Skeletal muscle satellite cell (primary cell): ENCODE measurements at regions not wholly inside any gene's neighbourhood (a gene's known extent, or its start where the extent isn't known, plus 50 kb on each side); places are given as distances from the start of the nearest gene placed in this dataset.
"Not testable (repeated sequence)": the region's sequence is repeated elsewhere in the genome, so short reads cannot be mapped to it uniquely, and the experiment has no call there.

Experiments
- H3K27me3 ChIP-seq: 2 replicates; pipeline ENCODE4 v1.7.0; 2013; ENCODE audit warnings: low read length; ENCODE audit not compliant: control insufficient read depth, insufficient read depth
- H3K36me3 ChIP-seq: 2 replicates; pipeline ENCODE4 v1.7.0; 2013; ENCODE audit warnings: mild to moderate bottlenecking, control low read depth, low read length; ENCODE audit not compliant: insufficient read depth
- H3K4me1 ChIP-seq: 2 replicates; pipeline ENCODE4 v1.7.0; 2013; ENCODE audit warnings: low read length; ENCODE audit not compliant: control insufficient read depth, insufficient read depth
- H3K4me2 ChIP-seq: 2 replicates; pipeline ENCODE4 v1.7.0; 2013; ENCODE audit warnings: mild to moderate bottlenecking, low read length
- H3K4me3 ChIP-seq: 2 replicates; pipeline ENCODE4 v1.7.0; 2013; ENCODE audit warnings: low read length
- H3K9ac ChIP-seq: 2 replicates; pipeline ENCODE4 v1.7.0; 2013; ENCODE audit warnings: mild to moderate bottlenecking, low read depth, low read length, moderate library complexity
- H3K9me3 ChIP-seq: replicated peaks from 2 replicates; pipeline ENCODE4 v1.7.0; 2013; ENCODE audit warnings: mild to moderate bottlenecking, control low read depth, low read length

DNA sequence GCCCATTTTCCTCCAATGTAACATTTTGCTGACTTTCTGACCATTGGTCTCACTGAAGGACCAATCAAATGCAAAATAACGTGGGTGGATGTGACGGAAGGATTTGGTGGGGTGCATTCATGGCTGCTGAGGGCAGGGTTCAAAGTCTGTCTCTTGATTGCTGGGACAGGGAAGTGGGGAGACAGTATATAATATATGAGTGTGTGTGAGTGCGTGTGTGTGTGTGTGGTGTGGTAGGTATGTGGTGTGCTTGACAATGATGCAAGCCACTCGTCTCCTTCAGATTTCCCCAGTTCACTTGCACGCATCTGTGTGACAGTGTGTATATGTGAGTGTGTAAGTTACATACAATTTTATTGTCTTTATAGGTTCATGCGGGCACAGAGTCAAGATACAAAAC, 477.3 kb downstream of the DIRAS2 start:
- no peaks in the 10 kb centered on the region for H3K36me3 ChIP-seq
- no peak overlapping the region for H3K4me2 ChIP-seq
- H3K9ac ChIP-seq: no peak overlapping the region
- no peak overlapping the region for H3K4me3 ChIP-seq
- no peaks in the 10 kb centered on the region for H3K27me3 ChIP-seq
- no peaks in the 10 kb centered on the region for H3K4me1 ChIP-seq
- no peaks in the 10 kb centered on the region for H3K9me3 ChIP-seq

GRCh38 chr9:90166374-90166773, 476.2 kb downstream of the DIRAS2 start:
- H3K27me3 ChIP-seq, H3K4me3 ChIP-seq, H3K4me2 ChIP-seq, H3K4me1 ChIP-seq, H3K36me3 ChIP-seq, H3K9me3 ChIP-seq, H3K9ac ChIP-seq: not testable (repeated sequence)

- no peaks in the 10 kb centered on the region for H3K36me3 ChIP-seq
- no peaks in the 10 kb centered on the region for H3K4me1 ChIP-seq
These were observed 474.7 kb downstream of the DIRAS2 start for GRCh38 chr9:90167914-90168313.

GRCh38 chr9:90169490-90169889, 473.1 kb downstream of the DIRAS2 start:
- no peaks in the 10 kb centered on the region for H3K36me3 ChIP-seq
- no peaks in the 10 kb centered on the region for H3K27me3 ChIP-seq
- no peaks in the 10 kb centered on the region for H3K9me3 ChIP-seq
- H3K4me1 ChIP-seq: no peaks in the 10 kb centered on the region
- H3K4me3 ChIP-seq: no peak overlapping the region
- no peak overlapping the region for H3K4me2 ChIP-seq
- no peak overlapping the region for H3K9ac ChIP-seq

More at GRCh38 chr9:90167914-90168313, 474.7 kb downstream of the DIRAS2 start:
- no peaks in the 10 kb centered on the region for H3K27me3 ChIP-seq
- H3K9ac ChIP-seq: no peak overlapping the region
- H3K4me2 ChIP-seq: no peak overlapping the region
- H3K9me3 ChIP-seq: no peaks in the 10 kb centered on the region
- H3K4me3 ChIP-seq: no peak overlapping the region

DNA sequence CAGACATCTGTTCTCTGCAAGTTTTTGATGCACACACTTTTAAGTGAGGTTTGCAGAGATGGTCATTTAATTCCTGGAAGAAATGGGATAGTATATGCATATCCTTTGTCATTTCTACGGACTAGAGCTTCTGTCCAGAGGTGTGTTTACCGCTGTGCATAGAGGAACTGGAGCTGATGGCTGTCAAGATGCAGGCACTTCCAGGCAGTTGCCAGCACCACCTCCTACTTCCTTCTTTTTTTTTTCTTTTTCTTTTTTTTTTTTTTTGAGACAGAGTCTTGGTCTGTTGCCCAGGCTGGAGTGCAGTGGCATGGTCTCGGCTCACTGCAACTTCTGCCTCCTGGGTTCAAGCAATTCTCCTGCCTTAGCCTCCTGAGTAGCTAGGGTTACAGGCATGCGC, 468.7 kb downstream of the DIRAS2 start:
- not testable (repeated sequence) for H3K27me3 ChIP-seq, H3K4me2 ChIP-seq, H3K4me1 ChIP-seq, H3K9me3 ChIP-seq, H3K36me3 ChIP-seq, H3K4me3 ChIP-seq, H3K9ac ChIP-seq

DNA sequence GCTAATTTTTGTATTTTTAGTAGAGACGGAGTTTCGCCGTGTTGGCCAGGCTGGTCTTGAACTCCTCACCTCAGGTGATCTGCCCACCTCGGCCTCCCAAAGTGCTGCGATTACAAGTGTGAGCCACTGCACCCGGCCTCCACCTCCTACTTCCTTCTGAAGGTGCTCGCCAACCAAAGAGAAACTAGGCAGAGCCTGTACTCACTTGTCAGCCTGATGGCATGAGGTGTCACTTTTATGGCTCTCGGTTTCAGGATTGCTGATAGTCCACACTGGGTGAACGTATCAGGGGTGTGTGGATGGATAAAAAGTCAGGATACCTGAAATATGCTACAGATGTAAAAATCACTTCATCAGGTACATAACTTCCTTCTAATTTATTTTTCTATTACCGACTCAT, 468.3 kb downstream of the DIRAS2 start:
- not testable (repeated sequence) for H3K9ac ChIP-seq, H3K4me1 ChIP-seq, H3K9me3 ChIP-seq, H3K36me3 ChIP-seq, H3K4me3 ChIP-seq, H3K27me3 ChIP-seq, H3K4me2 ChIP-seq

DNA sequence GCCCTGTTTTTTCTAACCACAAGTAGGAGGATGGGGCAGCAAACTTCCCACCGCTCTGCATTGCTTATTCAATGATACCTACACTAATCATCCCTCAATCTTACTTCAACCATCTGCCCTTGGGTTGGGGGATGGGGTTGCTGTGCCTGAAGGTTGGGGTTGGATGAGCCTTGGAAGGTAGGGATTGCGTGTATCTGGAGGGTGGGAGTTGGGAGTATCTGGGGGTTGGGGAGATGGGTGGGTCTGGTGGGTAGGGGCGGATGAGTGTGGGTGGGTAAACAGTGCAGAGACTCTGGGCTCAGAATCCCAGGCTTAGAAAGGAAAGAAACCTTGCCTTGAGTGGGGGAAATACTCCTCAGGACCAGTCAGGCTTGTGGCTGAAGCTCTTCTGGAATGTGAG, 467.4 kb downstream of the DIRAS2 start:
- Histone ChIP-seq H3K4me3 (no peak overlapping the region), H3K9me3 (no peaks in the 10 kb centered on the region), H3K27me3 (no peaks in the 10 kb centered on the region), H3K9ac (no peak overlapping the region), H3K4me2 (no peak overlapping the region), H3K36me3 (no peaks in the 10 kb centered on the region), H3K4me1 (no peaks in the 10 kb centered on the region)

DNA sequence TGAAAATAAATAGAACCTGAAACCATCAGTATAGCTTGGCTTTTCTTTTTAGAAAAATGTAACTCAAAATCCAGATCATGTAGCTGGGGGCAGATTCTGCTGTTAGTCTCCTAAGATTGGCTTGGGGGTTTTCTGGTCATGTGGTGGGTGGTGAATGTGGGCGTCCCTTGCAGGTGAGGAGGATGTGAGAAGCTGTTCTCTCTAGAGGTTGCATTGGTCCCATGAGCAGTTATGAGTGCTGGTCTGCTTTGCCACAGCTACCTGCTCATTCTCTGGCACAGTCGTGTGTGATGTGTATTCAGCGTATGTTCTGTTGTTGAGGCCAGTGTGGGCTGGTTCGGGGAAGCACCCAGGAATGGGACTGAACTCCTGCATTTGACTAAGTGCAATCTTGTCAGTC, 466.8 kb downstream of the DIRAS2 start:
- H3K4me1 ChIP-seq: no peaks in the 10 kb centered on the region
- H3K36me3 ChIP-seq: no peaks in the 10 kb centered on the region
- H3K27me3 ChIP-seq: no peaks in the 10 kb centered on the region
- H3K4me2 ChIP-seq: no peak overlapping the region
- H3K9ac ChIP-seq: no peak overlapping the region
- H3K4me3 ChIP-seq: no peak overlapping the region
- no peaks in the 10 kb centered on the region for H3K9me3 ChIP-seq

- H3K4me2 ChIP-seq: no peak overlapping the region
- no peaks in the 10 kb centered on the region for H3K4me1 ChIP-seq
- no peaks in the 10 kb centered on the region for H3K9me3 ChIP-seq
- H3K9ac ChIP-seq: no peak overlapping the region
- no peak overlapping the region for H3K4me3 ChIP-seq
- H3K27me3 ChIP-seq: no peaks in the 10 kb centered on the region
- H3K36me3 ChIP-seq: no peaks in the 10 kb centered on the region
These were observed 465.7 kb downstream of the DIRAS2 start for GRCh38 chr9:90176901-90177300.

DNA sequence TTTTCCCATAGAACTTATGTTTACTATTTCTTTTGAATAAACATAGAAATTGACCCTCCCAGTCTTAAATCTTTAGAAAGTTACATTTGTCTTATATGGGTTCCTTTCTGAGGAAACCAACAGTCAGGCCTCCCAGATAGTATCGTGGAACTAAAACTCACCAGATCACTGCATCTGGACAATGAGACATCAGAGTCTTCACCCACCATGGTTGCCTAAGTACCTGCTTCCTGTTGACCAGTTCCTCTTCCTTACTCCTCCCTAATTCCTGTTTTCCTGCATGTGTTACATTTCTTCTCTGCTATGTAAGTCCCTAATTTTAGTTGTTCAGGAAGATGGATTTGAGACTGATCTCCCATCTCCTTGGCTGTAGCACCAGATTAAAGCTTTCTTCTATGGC, 462.2 kb downstream of the DIRAS2 start:
- no peaks in the 10 kb centered on the region for H3K36me3 ChIP-seq
- no peaks in the 10 kb centered on the region for H3K9me3 ChIP-seq
- no peak overlapping the region for H3K4me3 ChIP-seq

GRCh38 chr9:90188656-90189055, 454.0 kb downstream of the DIRAS2 start:
- Histone ChIP-seq H3K4me3 (no peak overlapping the region), H3K4me1 (no peaks in the 10 kb centered on the region), H3K9me3 (no peaks in the 10 kb centered on the region), H3K9ac (no peak overlapping the region), H3K27me3 (no peaks in the 10 kb centered on the region), H3K36me3 (no peaks in the 10 kb centered on the region), H3K4me2 (no peak overlapping the region)

More for the DNA sequence above, 462.2 kb downstream of the DIRAS2 start:
- Histone ChIP-seq H3K9ac (no peak overlapping the region), H3K27me3 (no peaks in the 10 kb centered on the region), H3K4me1 (no peaks in the 10 kb centered on the region), H3K4me2 (no peak overlapping the region)

GRCh38 chr9:90189306-90189705, 453.3 kb downstream of the DIRAS2 start:
- Histone ChIP-seq H3K4me1 (no peaks in the 10 kb centered on the region), H3K9me3 (no peaks in the 10 kb centered on the region), H3K4me3 (no peak overlapping the region), H3K36me3 (no peaks in the 10 kb centered on the region), H3K27me3 (no peaks in the 10 kb centered on the region), H3K4me2 (no peak overlapping the region), H3K9ac (no peak overlapping the region)

- not testable (repeated sequence) for H3K4me1 ChIP-seq, H3K4me2 ChIP-seq, H3K4me3 ChIP-seq, H3K9ac ChIP-seq, H3K9me3 ChIP-seq, H3K27me3 ChIP-seq, H3K36me3 ChIP-seq
These were observed 450.2 kb downstream of the DIRAS2 start for GRCh38 chr9:90192465-90192864.
